Smooth muscle cell (in vitro differentiated cells): ENCODE measurements at regions not wholly inside any gene's neighbourhood (a gene's known extent, or its start where the extent isn't known, plus 50 kb on each side); places are given as distances from the start of the nearest gene placed in this dataset.

Experiments used
- DNase-seq: peaks from one replicate; lab custom pipeline; 2025; ENCODE audit not compliant: unreplicated experiment; lab: John Stamatoyannopoulos, UW
- H2AFZ ChIP-seq: fragments of 200-600 bp; sonication (generic); 2 replicates; pipeline ENCODE4 v1.6.0; 2016; ENCODE audit warnings: antibody characterized with exemption, low read depth, mild to moderate bottlenecking
- H3F3A ChIP-seq: fragments of 200-600 bp; sonication (generic); 2 replicates; pipeline ENCODE4 v1.6.0; 2017; ENCODE audit warnings: antibody characterized with exemption, low read depth
- H3K27ac ChIP-seq: fragments of 200-600 bp; sonication (generic); 2 replicates; pipeline ENCODE4 v1.5.1; 2016; ENCODE audit warnings: low read depth, mild to moderate bottlenecking
- H3K27me3 ChIP-seq: fragments of 200-600 bp; sonication (generic); 2 replicates; pipeline ENCODE4 v1.6.1; 2016; ENCODE audit warnings: low read depth, mild to moderate bottlenecking
- H3K36me3 ChIP-seq: fragments of 200-600 bp; sonication (generic); 2 replicates; pipeline ENCODE4 v1.5.1; 2016; ENCODE audit warnings: low read depth
- H3K4me1 ChIP-seq: fragments of 200-600 bp; sonication (generic); 2 replicates; pipeline ENCODE4 v1.5.1; 2016; ENCODE audit warnings: low read depth
- H3K4me2 ChIP-seq: fragments of 200-600 bp; sonication (generic); 2 replicates; pipeline ENCODE4 v1.6.0; 2016; ENCODE audit warnings: mild to moderate bottlenecking
- H3K4me3 ChIP-seq: fragments of 200-600 bp; sonication (generic); 2 replicates; pipeline ENCODE4 v1.5.1; 2016; ENCODE audit warnings: mild to moderate bottlenecking
- H3K79me2 ChIP-seq: fragments of 200-600 bp; sonication (generic); 2 replicates; pipeline ENCODE4 v1.6.0; 2016; ENCODE audit warnings: low read depth, mild to moderate bottlenecking
- H3K9ac ChIP-seq: fragments of 200-600 bp; sonication (generic); 2 replicates; pipeline ENCODE4 v1.6.0; 2016; ENCODE audit warnings: low read depth
- H3K9me3 ChIP-seq: fragments of 200-600 bp; sonication (generic); replicated peaks from 2 replicates; pipeline ENCODE4 v1.5.1; 2016; ENCODE audit warnings: low read depth
- H4K20me1 ChIP-seq: fragments of 200-600 bp; sonication (generic); 2 replicates; pipeline ENCODE4 v1.6.0; 2016; ENCODE audit warnings: low read depth
- WGBS: methylation state at CpG from one replicate; pipeline ENCODE4 v1.1.7; 2016; ENCODE audit warnings: low lambda C conversion rate; 5-methylcytosine and 5-hydroxymethylcytosine counted together
- TF ChIP-seq, protein P1 (sequence below): fragments of 200-600 bp; sonication (generic); IDR thresholded peaks from 2 replicates; pipeline ENCODE4 v1.5.1; 2017; ENCODE audit warnings: borderline replicate concordance, mild to moderate bottlenecking, antibody characterized with exemption; ENCODE audit not compliant: insufficient read depth, poor library complexity, severe bottlenecking

DNA sequence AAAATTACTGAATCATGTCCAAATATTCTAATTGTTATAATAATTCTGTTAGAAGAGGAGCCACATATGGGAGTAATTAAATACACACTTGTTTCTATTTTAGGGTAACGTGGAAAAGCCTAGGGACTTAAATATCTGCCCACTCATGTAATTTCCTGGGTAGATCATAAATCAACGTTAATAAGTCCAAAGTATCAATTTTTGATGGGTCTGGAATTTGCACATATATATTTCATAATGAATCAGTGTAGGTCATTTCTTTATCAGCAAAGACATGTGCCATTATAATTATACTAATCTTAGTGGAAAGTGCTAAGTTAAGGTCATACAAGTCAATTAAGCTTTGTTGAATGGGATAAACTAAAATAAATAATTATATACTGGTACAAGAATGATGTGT lies 346.2 kb downstream of the ZBBX start:
- Histone ChIP-seq H3K79me2 (no peaks in the 10 kb centered on the region), H4K20me1 (no peaks in the 10 kb centered on the region), H3K4me1 (no peaks in the 10 kb centered on the region), H3K4me2 (no peak overlapping the region), H3K9ac (no peak overlapping the region), H3F3A (no peaks in the 10 kb centered on the region), H3K27ac (no peak overlapping the region), H3K4me3 (no peak overlapping the region), H2AFZ (no peak overlapping the region), H3K9me3 (no peaks in the 10 kb centered on the region), H3K36me3 (no peaks in the 10 kb centered on the region), H3K27me3 (no peaks in the 10 kb centered on the region)
- DNase-seq, result no peak
- TF ChIP-seq, protein P1, sequence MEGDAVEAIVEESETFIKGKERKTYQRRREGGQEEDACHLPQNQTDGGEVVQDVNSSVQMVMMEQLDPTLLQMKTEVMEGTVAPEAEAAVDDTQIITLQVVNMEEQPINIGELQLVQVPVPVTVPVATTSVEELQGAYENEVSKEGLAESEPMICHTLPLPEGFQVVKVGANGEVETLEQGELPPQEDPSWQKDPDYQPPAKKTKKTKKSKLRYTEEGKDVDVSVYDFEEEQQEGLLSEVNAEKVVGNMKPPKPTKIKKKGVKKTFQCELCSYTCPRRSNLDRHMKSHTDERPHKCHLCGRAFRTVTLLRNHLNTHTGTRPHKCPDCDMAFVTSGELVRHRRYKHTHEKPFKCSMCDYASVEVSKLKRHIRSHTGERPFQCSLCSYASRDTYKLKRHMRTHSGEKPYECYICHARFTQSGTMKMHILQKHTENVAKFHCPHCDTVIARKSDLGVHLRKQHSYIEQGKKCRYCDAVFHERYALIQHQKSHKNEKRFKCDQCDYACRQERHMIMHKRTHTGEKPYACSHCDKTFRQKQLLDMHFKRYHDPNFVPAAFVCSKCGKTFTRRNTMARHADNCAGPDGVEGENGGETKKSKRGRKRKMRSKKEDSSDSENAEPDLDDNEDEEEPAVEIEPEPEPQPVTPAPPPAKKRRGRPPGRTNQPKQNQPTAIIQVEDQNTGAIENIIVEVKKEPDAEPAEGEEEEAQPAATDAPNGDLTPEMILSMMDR, result no peak
- WGBS, result 60% methylated on average over 2 of the region's 2 CpGs

DNA sequence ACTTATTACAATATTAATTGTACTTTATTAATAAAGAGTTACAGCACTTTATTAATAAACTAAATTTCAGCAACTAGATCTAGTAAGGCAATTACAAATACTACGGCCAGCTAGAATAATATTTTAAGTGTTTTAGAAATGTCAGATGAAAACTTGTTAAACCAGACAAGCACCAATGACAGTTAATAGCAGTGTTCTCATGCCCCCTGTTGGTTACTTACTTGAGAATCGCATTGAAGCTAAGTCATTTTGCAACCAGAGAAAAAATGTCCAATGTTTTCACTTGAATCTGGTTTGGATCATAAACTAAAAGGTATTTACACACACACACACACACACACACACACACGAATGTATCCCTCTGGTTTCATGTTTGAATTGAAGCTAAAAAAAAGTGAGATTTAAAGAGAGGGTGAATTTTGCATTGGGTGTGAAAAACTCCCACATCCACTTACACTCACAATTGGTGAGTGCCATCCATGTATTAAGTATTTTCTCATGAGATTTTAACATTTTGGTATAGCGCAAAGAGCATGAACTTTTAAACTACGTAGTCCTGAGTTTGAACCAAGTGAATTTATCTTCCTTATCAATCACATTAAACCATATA lies 347.7 kb downstream of the ZBBX start:
- no peaks in the 10 kb centered on the region for H3K79me2 ChIP-seq
- no peak for DNase-seq
- H3K27me3 ChIP-seq, result no peaks in the 10 kb centered on the region
- no peak overlapping the region for H2AFZ ChIP-seq
- H3K9ac ChIP-seq, result no peak overlapping the region
- H3K9me3 ChIP-seq, result no peaks in the 10 kb centered on the region
- no peak overlapping the region for H3K4me3 ChIP-seq
- TF ChIP-seq, protein P1, result peak; percentile 68
- H4K20me1 ChIP-seq, result no peaks in the 10 kb centered on the region
- H3K4me2 ChIP-seq, result no peak overlapping the region
- H3K4me1 ChIP-seq, result no peaks in the 10 kb centered on the region
- no peak overlapping the region for H3K27ac ChIP-seq
- no peaks in the 10 kb centered on the region for H3K36me3 ChIP-seq
- 29% methylated on average over 5 of the region's 5 CpGs for WGBS
- H3F3A ChIP-seq, result no peaks in the 10 kb centered on the region

DNA sequence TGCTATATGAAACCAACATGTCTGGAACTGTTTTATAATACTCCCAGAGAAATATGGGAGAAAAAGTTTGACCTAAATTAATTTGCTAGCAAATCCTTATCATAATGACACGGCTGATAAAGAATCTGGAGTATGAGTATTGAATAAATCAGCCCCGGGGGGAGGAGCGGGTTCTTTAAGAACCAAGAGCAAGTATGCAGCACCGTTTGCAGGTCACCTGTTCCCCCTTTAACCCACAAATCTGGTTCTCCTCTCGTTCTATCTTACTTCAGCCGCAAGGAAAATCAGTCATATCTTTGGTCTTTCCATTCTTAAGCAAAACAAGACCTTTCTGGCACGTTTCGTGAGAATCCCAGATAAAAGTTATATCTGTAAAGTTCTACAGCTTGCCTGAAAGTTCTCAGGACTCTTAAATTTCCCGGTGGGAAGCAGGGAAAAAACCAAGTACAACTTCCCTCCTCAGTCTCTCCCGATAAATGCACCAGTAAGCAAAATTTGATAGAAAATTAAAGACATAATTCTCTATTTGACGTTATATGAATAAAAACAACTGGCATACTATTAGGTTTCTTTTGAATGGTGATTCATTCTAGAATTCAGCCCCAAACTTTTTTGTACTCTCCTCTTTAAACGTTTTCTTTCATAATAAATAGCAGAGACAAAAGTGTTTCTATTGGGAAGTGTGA lies 348.6 kb downstream of the ZBBX start:
- Histone ChIP-seq H3K79me2 (no peaks in the 10 kb centered on the region), H4K20me1 (no peaks in the 10 kb centered on the region), H3K4me3 (no peak overlapping the region), H3K27ac (no peak overlapping the region), H3K9ac (no peak overlapping the region), H3K9me3 (no peaks in the 10 kb centered on the region), H2AFZ (peak overlapping the region; percentile 34), H3K36me3 (no peaks in the 10 kb centered on the region), H3K4me2 (no peak overlapping the region), H3K27me3 (no peaks in the 10 kb centered on the region), H3K4me1 (no peaks in the 10 kb centered on the region), H3F3A (no peaks in the 10 kb centered on the region)
- WGBS, result 54% methylated on average over 12 of the region's 12 CpGs
- TF ChIP-seq, protein P1, result no peak
- no peak for DNase-seq
